Keratinocyte (primary cell): ENCODE measurements at regions not wholly inside any gene's neighbourhood (a gene's known extent, or its start where the extent isn't known, plus 50 kb on each side); places are given as distances from the start of the nearest gene placed in this dataset.
"Not testable (repeated sequence)": the region's sequence is repeated elsewhere in the genome, so short reads cannot be mapped to it uniquely, and the experiment has no call there.

ENCODE experiments used
- DNase-seq: peaks from one replicate; pipeline ENCODE4 v3.0.0-alpha.2; 2011; ENCODE audit warnings: low read depth, missing footprints, low spot score
- FAIRE-seq: peaks from 2 replicates; lab custom pipeline; 2011; peaks lifted over from hg19 to GRCh38; lab: Jason Lieb, UNC
- H2AFZ ChIP-seq: 2 replicates; pipeline ENCODE4 v1.6.0; 2012; ENCODE audit warnings: low read length, control low read depth, inconsistent platforms; ENCODE audit not compliant: control insufficient read depth
- H3K27ac ChIP-seq: 2 replicates; pipeline ENCODE4 v1.5.1; 2011; ENCODE audit warnings: low read length; ENCODE audit not compliant: control insufficient read depth, insufficient read depth
- H3K27me3 ChIP-seq: 3 replicates; pipeline ENCODE4 v1.6.0; 2011; ENCODE audit warnings: low read length; ENCODE audit not compliant: control insufficient read depth, insufficient read depth; ENCODE audit errors: extremely low read depth
- H3K36me3 ChIP-seq, 2 experiments: 2 replicates in 1 of 2; 3 replicates in 1 of 2; pipeline ENCODE4 v1.5.1; 2011; ENCODE audit warnings: low read length in 2 of 2, mild to moderate bottlenecking in 1 of 2; ENCODE audit not compliant: control insufficient read depth in 2 of 2, insufficient read depth in 2 of 2; ENCODE audit errors: extremely low read depth in 1 of 2
- H3K4me1 ChIP-seq: 3 replicates; pipeline ENCODE4 v1.5.1; 2011; ENCODE audit warnings: low read length; ENCODE audit not compliant: control insufficient read depth, insufficient read depth; ENCODE audit errors: extremely low read depth
- H3K4me2 ChIP-seq: 3 replicates; pipeline ENCODE4 v1.6.0; 2011; ENCODE audit warnings: low read depth, low read length; ENCODE audit not compliant: control insufficient read depth, insufficient read depth; ENCODE audit errors: extremely low read depth
- H3K4me3 ChIP-seq, 3 experiments: fragments of 200-600 bp in 1 of 3; sonication (generic) in 1 of 3; 2 replicates in 2 of 3; 3 replicates in 1 of 3; pipeline ENCODE4 v1.5.1; 2011 to 2016; ENCODE audit warnings: low read length in 3 of 3, mild to moderate bottlenecking in 3 of 3, control low read depth in 2 of 3, inconsistent platforms in 1 of 3, low read depth in 1 of 3, mixed read lengths in 1 of 3, mixed run types in 1 of 3, moderate library complexity in 1 of 3; ENCODE audit not compliant: control insufficient read depth in 2 of 3, insufficient read depth in 2 of 3; ENCODE audit errors: extremely low read depth in 1 of 3
- H3K79me2 ChIP-seq: 2 replicates; pipeline ENCODE4 v1.6.0; 2012; ENCODE audit warnings: low read length; ENCODE audit not compliant: control insufficient read depth, insufficient read depth
- H3K9ac ChIP-seq: 3 replicates; pipeline ENCODE4 v1.6.0; 2011; ENCODE audit warnings: low read length; ENCODE audit not compliant: control insufficient read depth, insufficient read depth; ENCODE audit errors: extremely low read depth
- H3K9me1 ChIP-seq: 3 replicates; pipeline ENCODE4 v1.6.0; 2011; ENCODE audit warnings: low read length; ENCODE audit not compliant: control insufficient read depth, insufficient read depth; ENCODE audit errors: extremely low read depth
- H3K9me3 ChIP-seq: 2 replicates; pipeline ENCODE4 v1.5.1; 2012; ENCODE audit warnings: low read depth, low read length; ENCODE audit not compliant: control insufficient read depth
- H4K20me1 ChIP-seq: 3 replicates; pipeline ENCODE4 v1.6.0; 2011; ENCODE audit warnings: low read length; ENCODE audit not compliant: control insufficient read depth, insufficient read depth; ENCODE audit errors: extremely low read depth
- CTCF ChIP-seq, 3 experiments: IDR thresholded peaks in 1 of 3; conservative IDR thresholded peaks in 1 of 3; optimal IDR thresholded peaks in 1 of 3; 2 replicates in 2 of 3; 3 replicates in 1 of 3; pipeline versions ENCODE3 to v1.5.1; 2011; ENCODE audit warnings: low read length in 3 of 3, mild to moderate bottlenecking in 3 of 3, moderate library complexity in 2 of 3, control low read depth in 1 of 3, inconsistent platforms in 1 of 3; ENCODE audit not compliant: insufficient read depth in 2 of 3; ENCODE audit errors: extremely low read depth in 1 of 3
- EZH2 ChIP-seq: IDR thresholded peaks from one replicate; pipeline ENCODE4 v1.6.1; 2012; ENCODE audit warnings: inconsistent platforms, mild to moderate bottlenecking, low read length, moderate library complexity
- dilution Hi-C: fragments of 300-500 bp; cut with MboI; formaldehyde crosslinking; loops from one replicate; pipeline ENCODE4 v1.7.0; 2020; ENCODE audit warnings: low sequenced_read_pairs; ENCODE audit not compliant: extremely low pct_ligation_motif_present

DNA sequence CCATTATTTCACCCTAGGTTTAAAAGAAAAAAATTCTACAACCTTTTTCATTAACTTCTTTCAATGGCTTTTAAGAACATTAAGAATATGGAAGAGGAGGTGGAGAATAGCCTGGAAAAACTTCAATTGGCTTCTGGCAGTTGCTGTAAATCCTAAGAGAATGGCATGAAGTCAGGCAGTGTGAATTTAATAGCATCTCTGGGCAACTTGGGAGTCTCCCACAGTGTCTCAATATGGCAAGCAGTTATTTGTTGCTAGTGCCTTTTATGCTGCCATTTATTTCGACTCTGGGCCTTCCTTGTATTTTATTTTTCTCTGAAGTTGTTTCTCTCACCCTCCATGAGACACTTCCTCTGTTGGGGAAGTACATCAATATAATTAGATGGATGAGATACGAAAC is 322.1 kb downstream of the CBLL2 start:
- Histone ChIP-seq H3K27ac (no peak overlapping the region), H3K4me1 (no peaks in the 10 kb centered on the region), H3K9ac (no peak overlapping the region), H3K36me3 (no peaks in the 10 kb centered on the region), H3K4me2 (no peak overlapping the region), H4K20me1 (no peaks in the 10 kb centered on the region), H3K9me1 (no peaks in the 10 kb centered on the region), H3K79me2 (no peaks in the 10 kb centered on the region), H2AFZ (no peak overlapping the region), H3K9me3 (no peaks in the 10 kb centered on the region), H3K4me3 (no peak overlapping the region), H3K27me3 (no peaks in the 10 kb centered on the region)
- no peak for DNase-seq
- no peak for TF ChIP-seq CTCF (optimal IDR thresholded peaks at IDR 0.05 in 1 of 3, IDR thresholded peaks at IDR 0.05 in 1 of 3, conservative IDR thresholded peaks at IDR 0.05 in 1 of 3; ENCODE audit: extremely low read depth in 1 of 3, insufficient read depth in 2 of 3, low read length in 3 of 3)
- no peak for TF ChIP-seq EZH2
- no peak for FAIRE-seq
- dilution Hi-C loops = no loop called here

DNA sequence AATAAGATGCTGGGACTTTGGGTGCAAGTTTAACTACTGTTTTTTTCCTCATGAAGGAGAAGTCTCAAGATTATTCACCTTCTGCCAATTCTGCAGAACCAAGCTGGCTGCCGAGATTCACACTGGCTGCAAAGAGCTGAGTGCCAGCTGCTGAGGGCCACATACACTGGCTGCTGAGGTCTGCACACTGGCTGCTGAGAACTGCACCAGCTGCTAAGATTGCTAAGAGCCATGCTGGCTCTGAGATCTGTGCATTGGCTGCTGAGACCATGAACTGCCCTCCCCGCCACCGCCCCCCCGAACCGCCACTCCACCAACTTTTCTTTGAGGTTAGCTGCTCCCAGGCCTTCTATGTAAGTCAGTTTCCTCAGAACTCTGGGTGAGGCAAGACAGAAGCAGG is 330.3 kb downstream of the CBLL2 start:
- TF ChIP-seq EZH2 (no peak), CTCF (optimal IDR thresholded peaks at IDR 0.05 in 1 of 3, IDR thresholded peaks at IDR 0.05 in 1 of 3, conservative IDR thresholded peaks at IDR 0.05 in 1 of 3; ENCODE audit: extremely low read depth in 1 of 3, insufficient read depth in 2 of 3, low read length in 3 of 3) (no peak)
- Histone ChIP-seq H3K36me3 (no peaks in the 10 kb centered on the region), H2AFZ (no peak overlapping the region), H4K20me1 (no peaks in the 10 kb centered on the region), H3K4me2 (no peak overlapping the region), H3K79me2 (no peaks in the 10 kb centered on the region), H3K9ac (no peak overlapping the region), H3K4me3 (no peak overlapping the region), H3K27me3 (no peaks in the 10 kb centered on the region), H3K27ac (no peak overlapping the region), H3K9me3 (no peaks in the 10 kb centered on the region), H3K9me1 (no peaks in the 10 kb centered on the region), H3K4me1 (no peaks in the 10 kb centered on the region)
- FAIRE-seq (no peak), DNase-seq (no peak)
- dilution Hi-C loops = no loop called here

DNA sequence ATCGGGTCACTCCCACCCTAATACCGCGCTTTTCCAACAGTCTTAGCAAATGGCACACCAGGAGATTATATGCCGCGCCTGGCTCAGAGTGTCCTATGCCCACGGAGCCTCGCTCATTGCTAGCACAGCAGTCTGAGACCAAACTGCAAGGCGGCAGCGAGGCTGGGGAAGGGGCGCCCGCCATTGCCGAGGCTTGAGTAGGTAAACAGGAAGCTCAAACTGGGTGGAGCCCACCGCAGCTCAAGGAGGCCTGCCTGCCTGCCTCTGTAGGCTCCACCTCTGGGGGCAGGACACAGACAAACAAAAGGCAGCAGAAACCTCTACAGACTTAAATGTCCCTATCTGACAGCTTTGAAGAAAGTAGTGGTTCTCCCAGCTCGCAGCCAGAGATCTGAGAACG is 336.7 kb downstream of the CBLL2 start:
- dilution Hi-C loops, H3K9me1 ChIP-seq, H3K4me2 ChIP-seq, H3K4me1 ChIP-seq, H2AFZ ChIP-seq, H3K9me3 ChIP-seq, H3K27ac ChIP-seq, DNase-seq, H3K4me3 ChIP-seq, H3K9ac ChIP-seq, FAIRE-seq, H3K79me2 ChIP-seq, H4K20me1 ChIP-seq, H3K36me3 ChIP-seq, H3K27me3 ChIP-seq: not testable (repeated sequence)
